ENCODE measurements at regions not wholly inside any gene's neighbourhood (a gene's known extent, or its start where the extent isn't known, plus 50 kb on each side); places are given as distances from the start of the nearest gene placed in this dataset.
"Not testable (repeated sequence)": the region's sequence is repeated elsewhere in the genome, so short reads cannot be mapped to it uniquely, and the experiment has no call there.

DNA sequence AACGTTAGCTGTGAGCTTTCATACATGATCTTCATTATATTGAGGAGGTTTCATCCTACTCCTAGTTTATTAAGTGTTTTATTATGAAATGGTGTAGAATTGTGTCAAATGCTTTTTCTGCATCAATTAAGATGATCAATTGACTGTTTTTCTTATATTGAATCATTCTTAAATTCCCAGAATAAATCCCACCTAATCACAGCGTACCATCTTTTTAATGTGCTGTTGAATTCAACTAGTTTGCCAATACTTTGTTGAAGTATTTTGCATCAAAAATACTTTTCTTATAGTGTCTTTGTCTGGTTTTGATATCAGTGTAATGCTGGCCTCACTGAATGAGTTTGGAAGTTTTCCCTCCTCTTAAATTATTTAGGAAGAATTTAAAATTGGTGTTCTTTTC, 138.6 kb upstream of the SGCG start:
- no peak overlapping the region for H3K27ac ChIP-seq
- TF ChIP-seq, protein P1, sequence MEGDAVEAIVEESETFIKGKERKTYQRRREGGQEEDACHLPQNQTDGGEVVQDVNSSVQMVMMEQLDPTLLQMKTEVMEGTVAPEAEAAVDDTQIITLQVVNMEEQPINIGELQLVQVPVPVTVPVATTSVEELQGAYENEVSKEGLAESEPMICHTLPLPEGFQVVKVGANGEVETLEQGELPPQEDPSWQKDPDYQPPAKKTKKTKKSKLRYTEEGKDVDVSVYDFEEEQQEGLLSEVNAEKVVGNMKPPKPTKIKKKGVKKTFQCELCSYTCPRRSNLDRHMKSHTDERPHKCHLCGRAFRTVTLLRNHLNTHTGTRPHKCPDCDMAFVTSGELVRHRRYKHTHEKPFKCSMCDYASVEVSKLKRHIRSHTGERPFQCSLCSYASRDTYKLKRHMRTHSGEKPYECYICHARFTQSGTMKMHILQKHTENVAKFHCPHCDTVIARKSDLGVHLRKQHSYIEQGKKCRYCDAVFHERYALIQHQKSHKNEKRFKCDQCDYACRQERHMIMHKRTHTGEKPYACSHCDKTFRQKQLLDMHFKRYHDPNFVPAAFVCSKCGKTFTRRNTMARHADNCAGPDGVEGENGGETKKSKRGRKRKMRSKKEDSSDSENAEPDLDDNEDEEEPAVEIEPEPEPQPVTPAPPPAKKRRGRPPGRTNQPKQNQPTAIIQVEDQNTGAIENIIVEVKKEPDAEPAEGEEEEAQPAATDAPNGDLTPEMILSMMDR (IDR thresholded peaks at IDR 0.05), result no peak
- no peak for TF ChIP-seq ZFX (IDR thresholded peaks at IDR 0.05; ENCODE audit: borderline replicate concordance)

DNA sequence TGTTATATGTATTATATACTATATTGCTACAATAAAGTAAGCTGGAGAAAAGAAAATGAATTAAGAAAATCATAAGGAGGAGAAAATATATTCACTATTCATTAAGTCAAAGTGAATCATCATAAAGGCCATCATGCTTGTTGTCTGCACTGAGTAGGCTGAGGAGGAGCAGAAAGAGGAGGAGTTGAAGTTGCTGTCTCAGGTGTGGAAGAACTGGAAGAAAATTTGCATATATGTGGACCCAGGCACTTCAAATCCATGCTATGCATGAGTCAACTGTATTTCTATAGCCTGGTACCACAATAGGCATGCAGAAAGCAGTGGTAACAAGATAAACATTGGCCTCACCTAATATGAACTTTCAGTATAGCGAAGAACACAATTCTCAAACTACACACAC, 135.9 kb upstream of the SGCG start:
- H3K27ac ChIP-seq, result no peak overlapping the region
- TF ChIP-seq, protein P1 (IDR thresholded peaks at IDR 0.05), result no peak
- TF ChIP-seq ZFX (IDR thresholded peaks at IDR 0.05; ENCODE audit: borderline replicate concordance), result no peak

DNA sequence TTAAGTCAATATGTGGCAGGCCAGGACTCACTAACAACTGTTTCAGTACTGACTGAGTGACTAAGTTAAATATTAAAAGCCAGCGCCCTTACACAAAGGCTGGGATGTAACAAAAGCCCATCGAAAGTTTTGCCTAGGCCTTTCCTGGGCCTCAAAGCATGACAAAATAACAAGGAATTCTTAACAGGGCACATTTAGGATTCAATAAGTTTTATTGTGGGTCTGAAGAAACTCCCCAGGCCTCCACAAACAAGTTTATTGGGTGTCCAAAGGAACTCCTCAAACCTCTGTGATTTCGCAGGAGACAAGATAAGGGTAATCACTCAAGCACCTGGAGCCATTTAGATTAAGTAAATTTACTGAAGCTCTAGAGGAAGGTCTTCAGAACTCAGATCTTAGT, 130.7 kb upstream of the SGCG start:
- TF ChIP-seq ZFX (IDR thresholded peaks at IDR 0.05; ENCODE audit: borderline replicate concordance), result no peak
- H3K27ac ChIP-seq, result no peak overlapping the region

DNA sequence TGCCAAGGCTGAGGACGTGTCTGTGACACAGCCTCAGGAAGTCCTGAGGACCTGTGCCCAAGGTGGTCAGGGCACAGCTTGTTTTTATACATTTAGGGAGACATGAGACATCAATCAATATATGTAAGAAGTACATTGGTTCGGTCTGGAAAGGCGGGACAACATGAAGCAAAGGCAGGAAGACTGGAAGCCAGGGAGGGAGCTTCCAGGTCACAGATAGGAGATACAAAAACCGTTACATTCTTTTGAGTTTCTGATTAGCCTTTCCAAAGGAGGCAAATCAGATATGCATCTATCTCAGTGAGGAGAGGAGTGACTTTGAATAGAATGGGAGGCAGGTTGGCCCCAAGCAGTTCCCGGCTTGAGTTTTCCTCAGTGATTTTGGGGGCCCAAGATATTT, 127.1 kb upstream of the SGCG start:
- not testable (repeated sequence) for H3K27ac ChIP-seq

DNA sequence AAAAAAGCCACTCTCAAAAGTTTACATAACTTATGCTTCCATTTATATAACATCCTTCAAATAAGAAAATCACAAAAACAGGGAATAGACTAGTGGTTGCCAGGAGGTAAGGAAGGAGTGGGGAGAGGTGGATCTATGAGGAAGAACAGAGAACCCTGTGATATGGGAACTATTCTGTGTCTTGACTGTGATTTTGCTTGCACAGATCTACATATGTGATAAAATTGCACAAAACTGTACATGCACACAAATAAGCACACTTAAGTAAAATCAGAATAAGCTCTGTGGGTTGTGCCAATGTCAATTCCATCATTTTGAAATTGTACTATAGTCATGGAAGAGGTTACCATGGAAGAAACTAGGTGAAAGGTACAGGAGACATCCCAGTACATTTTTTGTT, 121.6 kb upstream of the SGCG start:
- TF ChIP-seq, protein P1 (IDR thresholded peaks at IDR 0.05), result no peak
- TF ChIP-seq ZFX (IDR thresholded peaks at IDR 0.05; ENCODE audit: borderline replicate concordance), result no peak
- no peak overlapping the region for H3K27ac ChIP-seq

DNA sequence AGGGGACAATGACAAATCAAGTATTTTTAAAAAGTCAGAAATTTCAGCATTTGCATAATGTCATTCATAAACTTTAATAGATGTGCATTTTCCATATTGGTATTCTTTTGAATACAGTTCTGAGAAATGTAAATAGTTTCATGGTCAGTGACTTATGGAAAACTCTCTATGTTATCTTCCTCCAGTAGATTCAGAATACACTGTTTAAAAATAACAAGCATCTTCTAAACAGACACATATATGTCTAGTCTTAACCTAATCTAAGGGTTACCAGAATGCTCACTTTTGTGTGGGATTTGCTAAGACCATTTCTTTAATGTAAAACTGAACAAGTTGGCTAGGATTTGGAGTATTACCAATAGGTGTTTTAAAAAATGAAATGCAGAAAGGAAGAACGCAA, 119.8 kb upstream of the SGCG start:
- no peak overlapping the region for H3K27ac ChIP-seq
- no peak for TF ChIP-seq ZFX (IDR thresholded peaks at IDR 0.05; ENCODE audit: borderline replicate concordance)
- TF ChIP-seq, protein P1 (IDR thresholded peaks at IDR 0.05), result no peak

DNA sequence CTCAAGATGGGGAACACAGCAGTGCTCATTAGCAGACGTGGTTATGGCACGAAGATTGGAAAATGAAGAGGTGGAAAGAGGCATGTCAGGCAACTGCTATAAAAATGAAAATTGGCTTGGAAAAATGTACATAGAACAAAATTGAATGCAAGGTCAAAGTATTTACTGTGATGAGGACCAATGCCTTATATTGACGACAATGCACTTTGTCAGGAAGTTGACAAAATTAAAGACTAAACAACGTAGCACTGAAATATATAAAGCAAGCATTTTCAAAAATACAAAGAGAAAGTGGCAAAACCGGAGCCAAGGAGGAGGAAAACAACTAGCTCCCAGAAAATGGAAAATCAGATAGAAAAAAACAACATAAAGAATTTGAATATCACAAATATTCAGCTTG, 113.7 kb upstream of the SGCG start:
- H3K27ac ChIP-seq, result no peak overlapping the region
- TF ChIP-seq, protein P1 (IDR thresholded peaks at IDR 0.05), result no peak
- no peak for TF ChIP-seq ZFX (IDR thresholded peaks at IDR 0.05; ENCODE audit: borderline replicate concordance)

DNA sequence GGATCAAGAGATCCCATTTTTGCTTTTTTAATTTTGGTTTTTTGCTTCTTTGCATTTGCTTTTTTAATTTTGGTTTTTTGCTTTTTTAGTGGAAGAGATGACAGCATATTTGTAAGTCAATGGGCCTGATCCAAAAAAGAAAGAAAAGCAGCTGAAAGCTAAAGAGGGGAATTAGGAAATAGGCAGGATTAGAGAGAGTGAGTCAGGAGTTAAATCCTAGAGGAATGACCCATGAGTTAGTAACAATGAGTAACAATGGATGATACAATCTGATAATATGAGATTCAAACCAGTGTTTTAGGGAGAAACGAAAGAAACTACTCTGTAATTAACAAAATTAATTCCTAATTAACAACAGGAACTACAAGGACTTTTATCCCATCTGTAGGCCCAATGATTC, 111.2 kb upstream of the SGCG start:
- H3K27ac ChIP-seq, result no peak overlapping the region
- no peak for TF ChIP-seq ZFX (IDR thresholded peaks at IDR 0.05; ENCODE audit: borderline replicate concordance)
- TF ChIP-seq, protein P1 (IDR thresholded peaks at IDR 0.05), result no peak

All from 22Rv1 (cell line).